MG63 (cell line): ENCODE measurements at regions not wholly inside any gene's neighbourhood (a gene's known extent, or its start where the extent isn't known, plus 50 kb on each side); places are given as distances from the start of the nearest gene placed in this dataset.

Source experiments
- DNase-seq: peaks from one replicate; pipeline ENCODE4 v3.0.0-alpha.2; 2020
- H3K27me3 ChIP-seq: fragments of 250-450 bp; sonication (Bioruptor Pico); 2 replicates; pipeline ENCODE4 v1.5.1; 2020; ENCODE audit warnings: mild to moderate bottlenecking, moderate library complexity
- H3K36me3 ChIP-seq: fragments of 250-450 bp; sonication (Bioruptor Pico); 2 replicates; pipeline ENCODE4 v1.5.1; 2020; ENCODE audit warnings: mild to moderate bottlenecking, moderate library complexity
- H3K4me3 ChIP-seq: fragments of 250-450 bp; sonication (Bioruptor Pico); 2 replicates; pipeline ENCODE4 v1.5.1; 2020; ENCODE audit warnings: mild to moderate bottlenecking, moderate library complexity
- H3K9me3 ChIP-seq: fragments of 250-450 bp; sonication (Bioruptor Pico); 2 replicates; pipeline ENCODE4 v1.5.1; 2020; ENCODE audit warnings: mild to moderate bottlenecking, moderate library complexity

DNA sequence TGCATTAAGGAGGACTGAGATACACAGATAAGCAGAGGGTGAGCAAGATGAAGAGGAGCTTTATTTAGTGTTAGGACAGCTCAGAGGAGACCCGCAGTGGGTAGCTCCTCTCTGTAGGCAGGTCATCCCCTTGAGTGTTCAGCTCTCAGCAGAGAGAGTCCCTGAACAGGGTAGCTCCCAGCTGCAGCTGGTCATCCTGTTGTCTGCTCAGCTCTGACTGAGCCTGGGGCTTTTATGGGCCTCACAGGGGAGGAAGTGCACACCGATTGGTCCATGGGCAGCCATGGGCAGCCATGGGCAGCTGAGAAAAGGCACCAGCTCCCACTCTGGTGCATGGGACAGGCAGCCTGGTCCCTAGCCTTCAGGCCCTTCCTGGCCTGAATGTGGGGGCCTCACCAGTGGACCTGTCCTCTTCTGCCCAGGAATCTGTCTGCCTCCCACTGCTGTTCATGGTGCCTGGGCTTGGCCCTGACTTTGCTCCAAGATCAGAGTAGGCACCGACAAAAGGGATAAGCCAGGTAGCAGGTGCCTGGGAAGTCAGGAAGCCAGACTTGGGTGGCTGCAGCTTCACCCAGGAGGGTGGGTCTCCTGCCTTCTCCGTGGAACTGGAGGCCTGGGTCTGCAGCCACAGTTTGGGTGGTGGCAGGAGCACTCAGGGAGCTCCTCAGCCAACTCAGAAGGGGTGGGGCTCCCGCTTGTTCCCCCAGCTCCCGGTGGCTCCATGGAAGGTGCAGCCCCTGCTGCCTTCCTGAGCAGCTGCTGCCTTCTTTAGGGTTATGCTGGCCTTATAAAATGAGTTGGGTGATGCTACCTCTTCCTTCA is 54.7 kb downstream of the MYEOV start:
- DNase-seq = no peak

DNA sequence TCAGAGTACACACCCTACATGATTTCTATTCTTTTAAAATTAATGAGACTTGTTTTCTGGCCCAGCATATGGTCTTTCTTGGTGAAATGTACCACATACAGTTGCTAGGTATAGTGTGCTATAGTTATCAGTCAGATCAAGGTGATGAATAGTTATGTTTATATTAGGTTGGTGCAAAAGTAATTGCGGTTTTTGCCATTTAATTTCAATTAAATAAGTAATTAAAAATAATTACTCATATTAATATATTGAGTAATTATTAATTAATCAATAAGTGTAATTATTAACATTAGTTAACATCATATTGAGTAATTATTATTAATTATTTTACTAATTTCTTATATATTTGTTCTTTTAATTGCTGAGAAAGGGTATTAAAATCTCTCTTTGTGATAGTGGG is 56.1 kb downstream of the MYEOV start:
- H3K9me3 ChIP-seq = peaks cover 24% of the 10 kb centered on the region
- peaks cover 8% of the 10 kb centered on the region for H3K36me3 ChIP-seq

More for the DNA sequence above, 54.7 kb downstream of the MYEOV start:
- H3K4me3 ChIP-seq = no peak overlapping the region
- H3K9me3 ChIP-seq = peaks cover 24% of the 10 kb centered on the region
- H3K27me3 ChIP-seq = no peaks in the 10 kb centered on the region
- H3K36me3 ChIP-seq = peaks cover 8% of the 10 kb centered on the region

DNA sequence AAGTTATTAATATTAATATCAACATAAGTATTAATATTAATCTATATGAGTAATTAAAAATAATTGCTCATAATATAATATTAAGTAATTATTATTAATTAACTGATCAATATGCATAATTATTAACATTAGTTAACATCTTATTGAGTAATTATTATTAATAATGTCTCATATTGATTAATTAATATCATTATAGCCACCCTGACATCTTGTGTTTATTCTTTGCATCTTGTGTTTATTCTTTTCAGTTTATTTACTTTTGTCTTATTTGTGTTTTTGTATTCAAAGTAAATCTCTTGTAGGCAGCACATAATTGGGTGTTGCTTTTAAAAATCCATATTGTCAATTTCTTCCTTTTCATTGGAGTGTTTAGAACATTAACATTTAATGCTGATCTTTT is 56.6 kb downstream of the MYEOV start:
- peaks cover 24% of the 10 kb centered on the region for H3K9me3 ChIP-seq
- no peaks in the 10 kb centered on the region for H3K27me3 ChIP-seq
- H3K4me3 ChIP-seq = no peak overlapping the region
- peaks cover 8% of the 10 kb centered on the region for H3K36me3 ChIP-seq
- DNase-seq = no peak

More for the DNA sequence above, 56.1 kb downstream of the MYEOV start:
- no peak overlapping the region for H3K4me3 ChIP-seq
- DNase-seq = no peak
- no peaks in the 10 kb centered on the region for H3K27me3 ChIP-seq

DNA sequence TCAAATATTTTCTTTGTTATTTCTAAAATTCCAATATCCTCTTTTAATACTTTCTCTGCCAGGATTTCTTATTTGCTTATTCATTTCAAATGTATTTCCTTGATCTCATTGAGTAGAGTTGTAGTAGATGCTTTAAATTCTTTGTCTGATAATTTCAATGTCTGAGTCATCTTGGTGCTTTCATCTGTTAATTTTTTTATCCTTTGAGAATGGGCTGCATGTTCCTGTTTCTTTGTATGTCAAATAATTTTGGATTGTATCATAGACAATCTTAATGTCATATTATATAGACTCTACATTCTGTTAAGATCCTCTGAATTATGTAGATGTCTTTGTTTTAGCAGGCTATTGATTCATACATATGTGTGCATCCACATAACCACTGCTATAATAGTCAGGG is 57.5 kb downstream of the MYEOV start:
- H3K4me3 ChIP-seq = no peak overlapping the region
- peaks cover 8% of the 10 kb centered on the region for H3K36me3 ChIP-seq
- no peaks in the 10 kb centered on the region for H3K27me3 ChIP-seq
- DNase-seq = no peak
- H3K9me3 ChIP-seq = peaks cover 24% of the 10 kb centered on the region

DNA sequence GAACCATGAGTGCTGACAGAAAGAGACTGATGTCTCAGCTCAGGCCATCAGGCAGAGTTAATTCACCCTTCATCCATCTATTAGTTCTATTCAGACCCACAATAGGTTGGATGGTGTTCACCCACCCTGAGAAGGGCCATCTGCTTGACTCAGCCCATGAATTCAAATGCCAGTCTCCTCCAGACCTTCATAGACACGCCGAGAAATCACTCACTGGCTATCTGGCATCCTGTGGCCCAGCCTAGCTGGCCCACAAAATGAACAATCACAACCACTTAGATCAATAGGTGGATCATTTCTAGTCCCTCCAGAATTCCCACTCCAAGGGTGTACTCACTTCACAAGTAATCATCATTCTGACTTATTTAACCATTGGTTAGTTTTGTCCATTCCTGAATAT is 58.2 kb downstream of the MYEOV start:
- no peak for DNase-seq

DNA sequence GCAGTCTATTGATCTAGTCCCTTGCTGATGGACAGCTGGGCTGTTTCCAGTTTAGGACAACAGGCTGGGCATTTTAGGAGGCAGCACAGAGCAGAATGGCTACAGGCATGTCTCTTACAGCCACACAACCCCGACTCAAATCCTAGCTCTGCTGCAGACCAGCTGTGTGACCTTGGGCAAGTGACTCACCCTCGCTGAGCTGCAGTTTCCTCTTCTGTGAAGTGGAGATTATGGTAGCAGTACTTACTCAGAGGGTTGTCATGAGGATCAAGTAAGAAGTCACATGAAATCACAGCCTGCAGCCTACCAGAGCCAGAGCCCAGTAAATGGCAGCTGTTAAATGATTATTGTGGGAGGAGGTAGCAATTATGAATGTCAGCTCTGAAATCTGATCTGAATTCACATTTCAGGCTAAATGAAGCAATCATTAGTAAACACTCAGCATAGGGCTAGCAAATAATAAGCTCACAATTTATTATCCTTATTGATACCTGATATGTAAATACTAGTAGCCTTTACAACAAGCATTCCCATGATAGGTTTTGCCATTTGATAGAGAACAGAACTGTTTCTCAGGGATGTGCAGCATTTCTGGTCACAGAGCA is 58.9 kb downstream of the MYEOV start:
- Histone ChIP-seq H3K27me3 (no peaks in the 10 kb centered on the region), H3K4me3 (no peak overlapping the region), H3K9me3 (peaks cover 23% of the 10 kb centered on the region), H3K36me3 (peaks cover 8% of the 10 kb centered on the region)
- peak; percentile 87 for DNase-seq

More for the DNA sequence above, 58.2 kb downstream of the MYEOV start:
- H3K36me3 ChIP-seq = peaks cover 8% of the 10 kb centered on the region
- H3K9me3 ChIP-seq = peaks cover 24% of the 10 kb centered on the region
- no peaks in the 10 kb centered on the region for H3K27me3 ChIP-seq
- no peak overlapping the region for H3K4me3 ChIP-seq

DNA sequence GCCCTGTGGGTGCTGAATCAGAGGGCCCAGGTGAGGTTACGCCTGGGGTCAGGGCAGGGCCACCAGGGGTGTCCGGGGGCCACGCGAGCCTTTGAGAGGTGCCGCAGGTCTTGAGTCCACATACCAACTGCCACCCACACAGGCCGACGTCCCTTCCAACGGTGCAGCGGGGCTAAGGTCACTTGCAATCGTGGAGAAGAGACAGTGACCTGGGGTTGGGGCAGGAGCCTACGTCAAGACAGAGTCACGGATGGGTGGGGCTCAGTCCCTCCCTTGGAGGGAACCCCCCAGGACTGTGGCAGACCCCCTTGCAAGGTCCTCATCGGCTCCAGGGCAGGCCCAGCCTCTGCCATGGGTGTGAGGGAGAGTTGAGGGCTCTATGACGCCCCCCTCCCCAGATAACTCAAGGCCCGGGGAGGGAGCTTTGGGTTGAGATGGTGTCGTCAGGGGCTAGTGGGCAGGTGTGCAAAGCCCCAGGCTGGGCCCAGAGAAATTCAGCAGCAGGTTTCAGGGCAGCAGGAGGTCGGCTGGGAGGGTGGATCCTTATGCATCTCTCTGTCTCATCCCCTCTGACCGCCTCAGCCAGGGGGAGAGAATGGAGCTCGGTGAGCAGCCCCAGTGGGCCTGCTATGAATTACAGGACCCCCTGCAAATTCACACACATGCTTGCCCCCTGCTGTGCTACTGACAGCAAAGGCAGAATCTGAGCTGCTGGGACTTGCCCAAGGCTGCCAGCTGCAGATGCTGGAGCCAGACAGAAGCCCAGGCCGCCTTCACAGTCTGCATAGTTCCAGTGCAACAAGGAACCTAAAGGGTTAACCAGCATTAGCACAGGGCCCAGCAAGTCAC is 60.0 kb downstream of the MYEOV start:
- no peak overlapping the region for H3K4me3 ChIP-seq
- H3K36me3 ChIP-seq = peaks cover 8% of the 10 kb centered on the region
- DNase-seq = no peak
- H3K9me3 ChIP-seq = peaks cover 19% of the 10 kb centered on the region
- H3K27me3 ChIP-seq = no peaks in the 10 kb centered on the region

DNA sequence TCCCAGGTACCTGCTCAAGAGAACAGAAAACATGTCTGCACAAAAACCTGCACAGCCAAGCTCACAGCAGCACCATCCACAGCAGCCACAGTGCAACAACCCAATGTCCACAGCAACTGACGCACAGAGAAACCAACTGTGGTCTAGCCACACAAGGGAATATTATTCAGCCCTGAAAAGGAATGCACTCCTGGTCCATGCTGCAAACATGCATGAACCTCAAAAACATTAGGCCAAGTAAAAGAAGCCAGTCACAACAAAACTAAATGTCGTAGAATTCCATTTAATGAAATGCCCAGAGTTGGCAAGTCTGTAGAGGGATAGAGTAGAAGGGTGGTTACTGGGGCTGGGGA is 60.6 kb downstream of the MYEOV start:
- Histone ChIP-seq H3K9me3 (peaks cover 22% of the 10 kb centered on the region), H3K27me3 (no peaks in the 10 kb centered on the region), H3K4me3 (no peak overlapping the region), H3K36me3 (peaks cover 7% of the 10 kb centered on the region)
- no peak for DNase-seq

DNA sequence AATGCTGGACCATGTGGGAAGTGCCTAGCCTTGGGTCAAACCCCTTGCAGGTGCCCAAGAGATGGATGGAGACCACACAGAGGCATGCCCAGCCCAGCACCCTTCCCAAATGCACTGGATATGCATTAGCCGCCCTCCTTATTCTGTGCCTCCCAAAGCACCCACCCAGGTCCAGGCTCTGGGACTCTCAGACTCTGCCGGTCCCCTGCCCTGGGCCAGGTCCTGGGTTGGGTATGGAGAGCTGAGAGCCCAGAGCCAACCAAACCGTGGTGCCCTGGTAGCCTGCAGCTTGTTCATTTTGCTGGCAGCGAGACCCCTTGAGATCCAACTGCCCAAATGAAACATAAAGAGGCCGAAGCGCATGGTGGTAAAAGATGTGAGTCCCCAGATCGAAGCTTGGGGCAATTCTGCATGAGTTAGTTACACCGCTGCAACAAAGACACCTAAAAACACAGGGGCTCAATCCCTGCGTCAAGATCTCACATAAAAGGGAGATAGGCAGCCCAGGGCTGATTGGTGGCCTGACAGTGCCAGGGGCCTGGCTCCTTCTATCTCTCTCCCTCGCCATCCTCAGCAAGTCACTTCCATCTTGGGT is 61.5 kb downstream of the MYEOV start:
- Histone ChIP-seq H3K4me3 (no peak overlapping the region), H3K9me3 (peaks cover 19% of the 10 kb centered on the region), H3K27me3 (no peaks in the 10 kb centered on the region), H3K36me3 (peaks cover 2% of the 10 kb centered on the region)
- no peak for DNase-seq

DNA sequence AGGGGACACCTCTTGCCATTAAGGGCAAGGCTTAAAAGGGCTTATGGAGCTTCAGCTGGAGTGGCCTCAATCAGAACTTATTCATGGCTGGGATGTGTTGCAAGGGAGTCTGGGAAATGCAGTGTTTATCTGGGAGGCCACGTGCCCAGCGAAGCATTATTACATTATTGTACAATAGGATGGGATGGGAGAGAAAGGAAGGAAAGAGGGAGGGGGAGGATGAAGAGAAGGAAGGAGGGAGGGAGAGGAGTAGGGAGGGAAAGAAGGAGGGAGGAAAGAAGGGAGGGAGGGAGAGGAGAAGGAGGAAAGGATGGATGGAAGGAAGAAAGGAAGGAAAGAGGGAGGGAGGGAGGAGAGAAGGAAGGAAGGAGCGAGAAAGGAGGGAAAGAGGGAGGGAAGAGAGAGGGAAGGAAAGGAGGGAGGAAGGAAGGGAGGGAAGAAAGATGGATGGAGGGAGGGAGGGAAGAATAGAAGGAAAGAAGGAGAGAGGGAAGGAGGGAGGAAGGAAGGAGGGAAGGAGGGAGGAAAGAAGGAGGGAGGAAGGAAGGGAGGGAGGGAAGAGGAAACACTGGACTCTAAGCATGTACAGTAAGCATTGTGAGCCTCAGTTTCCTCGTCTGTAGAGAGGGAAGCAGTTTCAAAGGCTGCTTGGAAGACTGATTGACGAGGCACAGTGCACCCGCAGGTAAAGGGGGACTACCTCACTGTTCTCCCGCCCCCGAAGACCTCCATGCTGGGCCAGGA is 62.2 kb downstream of the MYEOV start:
- Histone ChIP-seq H3K36me3 (peaks cover 2% of the 10 kb centered on the region), H3K4me3 (no peak overlapping the region), H3K9me3 (peaks cover 14% of the 10 kb centered on the region), H3K27me3 (no peaks in the 10 kb centered on the region)
- DNase-seq = no peak

DNA sequence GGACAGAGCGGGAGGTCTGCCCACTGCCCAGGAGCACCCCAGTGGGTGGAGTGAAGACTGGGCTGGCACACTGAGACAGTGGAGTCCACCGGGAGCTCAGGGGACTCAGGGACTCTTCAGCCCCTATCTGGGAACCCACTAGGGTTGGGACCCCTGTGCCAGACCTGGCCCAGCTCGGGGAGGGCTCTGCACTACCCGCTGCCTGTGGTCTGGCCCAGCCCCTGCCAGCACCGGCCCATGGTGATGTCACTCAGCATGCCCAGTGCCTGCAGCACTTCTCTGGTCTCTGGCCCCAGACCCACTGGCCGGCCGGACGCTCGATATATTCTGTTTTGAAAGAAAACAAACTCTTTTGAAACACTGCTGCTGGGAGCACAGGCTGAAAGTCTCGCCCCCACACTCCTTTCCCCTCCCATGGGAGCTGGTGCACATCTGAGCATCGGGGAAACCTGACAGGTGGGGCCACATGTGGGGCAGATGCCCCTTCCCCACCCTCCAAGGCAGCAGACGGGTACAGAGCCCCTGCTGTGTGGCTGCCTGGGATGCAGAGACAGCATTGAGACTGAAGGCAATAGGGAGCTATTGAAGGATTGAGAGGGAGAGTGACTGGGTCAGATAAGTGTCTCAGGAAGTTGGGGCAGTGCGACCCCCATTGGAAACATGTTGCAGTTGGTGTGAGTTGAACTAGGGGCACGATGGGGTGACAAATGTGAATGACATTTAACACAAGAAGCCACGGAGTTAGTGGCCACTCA is 62.9 kb downstream of the MYEOV start:
- H3K36me3 ChIP-seq = peaks cover 2% of the 10 kb centered on the region
- no peaks in the 10 kb centered on the region for H3K27me3 ChIP-seq
- no peak overlapping the region for H3K4me3 ChIP-seq
- peaks cover 12% of the 10 kb centered on the region for H3K9me3 ChIP-seq
- no peak for DNase-seq

DNA sequence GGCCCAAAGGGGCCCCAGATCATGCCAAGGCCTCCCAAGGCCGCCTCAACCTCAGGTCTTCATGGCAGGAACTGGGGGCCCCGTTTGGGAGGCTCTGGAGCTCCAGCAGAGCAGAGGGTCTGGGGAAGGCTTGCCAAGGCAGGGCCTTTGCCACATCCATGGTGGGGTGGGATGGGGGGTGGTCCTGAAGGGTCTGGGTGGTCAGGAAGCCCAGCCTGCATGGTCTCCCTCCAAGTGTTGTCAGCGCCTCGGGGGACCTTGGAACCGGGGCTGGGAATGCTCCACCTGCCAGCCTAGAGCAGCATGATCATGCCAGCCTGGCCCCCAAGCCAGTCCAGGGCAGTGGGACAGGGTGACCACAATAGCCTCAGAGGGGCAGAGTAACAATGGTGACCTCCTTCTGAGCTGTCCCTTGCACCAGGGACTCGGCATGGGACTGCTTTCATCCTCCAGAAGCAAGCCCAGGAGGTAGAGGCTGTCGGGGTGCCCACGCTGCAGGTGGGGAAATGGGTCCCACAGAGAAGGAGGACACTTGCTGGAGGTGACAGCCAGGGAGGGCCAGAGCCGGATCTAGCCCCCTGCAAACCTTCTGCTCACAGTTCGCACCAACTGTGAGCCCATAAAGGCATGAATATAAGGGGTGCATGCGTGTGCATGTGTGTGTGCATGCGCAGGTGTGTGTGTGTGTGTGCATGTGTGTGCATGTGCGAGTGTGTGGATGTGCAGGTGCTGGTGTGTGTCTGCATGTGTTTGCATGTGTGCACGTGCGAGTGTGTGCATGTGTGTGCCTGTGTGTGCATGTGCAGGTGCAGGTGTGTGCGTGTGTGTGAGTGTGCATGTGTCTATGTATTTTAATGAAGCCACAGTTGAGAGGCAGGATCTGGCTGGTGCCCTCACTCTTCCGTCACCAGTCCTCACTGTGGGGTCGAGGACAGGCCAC is 63.8 kb downstream of the MYEOV start:
- H3K27me3 ChIP-seq = no peaks in the 10 kb centered on the region
- H3K9me3 ChIP-seq = peaks cover 9% of the 10 kb centered on the region
- no peaks in the 10 kb centered on the region; the same call in 1 of the 2 replicates for H3K36me3 ChIP-seq
- no peak overlapping the region for H3K4me3 ChIP-seq
- DNase-seq = no peak

DNA sequence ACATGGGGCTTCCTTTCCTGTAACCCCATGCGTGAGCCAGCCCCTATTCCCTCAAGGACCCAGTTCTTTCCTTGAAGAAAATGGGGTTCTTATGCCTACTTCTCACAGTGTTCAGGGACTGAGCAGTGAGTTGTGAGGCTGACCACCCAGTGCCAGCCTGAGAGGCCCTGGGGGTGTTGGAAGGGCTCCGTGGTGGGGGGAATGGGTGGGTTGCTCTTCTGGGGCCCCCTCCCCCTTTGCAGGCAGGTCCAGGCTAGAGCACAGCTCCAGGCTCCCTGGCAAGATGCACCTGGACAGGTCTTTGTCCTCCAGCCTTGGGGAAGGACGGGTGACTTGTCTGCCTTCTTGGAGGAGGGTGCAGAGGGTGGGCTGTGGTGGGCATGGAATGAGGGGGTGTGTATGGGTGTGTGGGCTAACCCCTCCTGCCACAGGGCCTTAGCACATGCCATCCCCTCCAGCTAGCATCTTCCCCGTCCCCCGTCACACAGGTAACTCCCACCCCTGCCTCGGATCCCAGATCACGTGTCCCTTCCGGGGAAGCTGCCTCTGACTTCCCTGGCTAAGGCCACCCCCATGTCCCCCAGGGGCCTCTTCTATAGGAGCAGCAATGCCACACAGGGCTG is 64.6 kb downstream of the MYEOV start:
- DNase-seq = no peak
- Histone ChIP-seq H3K9me3 (peaks cover 9% of the 10 kb centered on the region), H3K36me3 (no peaks in the 10 kb centered on the region; the same call in 1 of the 2 replicates), H3K27me3 (no peaks in the 10 kb centered on the region), H3K4me3 (no peak overlapping the region)

DNA sequence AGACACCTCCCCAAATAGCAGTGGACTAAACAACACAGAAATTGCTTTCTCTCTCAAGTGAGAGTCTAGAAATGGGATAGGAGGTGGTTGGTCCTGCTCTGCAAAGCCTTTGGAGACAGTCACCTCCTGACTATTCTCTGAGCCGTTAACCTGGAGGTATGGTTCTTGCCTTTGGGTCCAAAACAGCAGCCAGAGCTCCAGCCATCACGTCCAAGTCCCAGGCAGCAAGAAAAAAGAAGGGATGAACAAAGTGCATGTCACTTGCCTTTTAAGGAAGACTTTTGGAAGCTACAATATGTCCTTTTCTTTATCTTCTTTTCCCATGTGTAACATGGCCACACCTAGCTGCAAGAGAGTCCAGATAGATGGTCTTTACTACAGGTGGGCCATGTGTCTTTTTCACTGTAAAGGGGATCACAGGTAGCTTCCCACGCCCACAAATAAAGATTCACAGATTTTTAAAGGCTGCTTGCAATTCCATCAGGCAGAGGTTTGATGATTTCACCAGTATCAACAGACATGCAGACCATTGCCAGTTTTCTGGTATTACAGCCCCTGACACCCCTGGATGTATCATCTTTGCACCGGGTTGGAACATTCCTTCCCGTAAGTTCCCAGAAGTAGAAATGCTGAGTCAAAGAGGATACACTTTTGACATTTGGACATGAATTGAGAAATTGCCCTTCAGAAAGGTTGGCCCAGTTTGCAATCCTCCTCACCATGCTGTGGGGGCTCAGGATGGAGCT is 66.0 kb downstream of the MYEOV start:
- DNase-seq = peak; percentile 74
- H3K4me3 ChIP-seq = no peak overlapping the region
- peaks cover 9% of the 10 kb centered on the region for H3K9me3 ChIP-seq
- no peaks in the 10 kb centered on the region for H3K27me3 ChIP-seq
- no peaks in the 10 kb centered on the region; the same call in 1 of the 2 replicates for H3K36me3 ChIP-seq
